ENCODE measurements at regions not wholly inside any gene's neighbourhood (a gene's known extent, or its start where the extent isn't known, plus 50 kb on each side); places are given as distances from the start of the nearest gene placed in this dataset.
"Not testable (repeated sequence)": the region's sequence is repeated elsewhere in the genome, so short reads cannot be mapped to it uniquely, and the experiment has no call there.

- DNase-seq = not testable (repeated sequence)
These were observed 1430.4 kb downstream of the TSPY10 start for GRCh38 chrY:10958122-10958521.

- DNase-seq = no peak
These were observed 1445.7 kb downstream of the TSPY10 start for GRCh38 chrY:10973422-10973821.

- no peak for DNase-seq
These were observed 1459.0 kb downstream of the TSPY10 start for GRCh38 chrY:10986655-10987054.

GRCh38 chrY:10987626-10988025, 1459.9 kb downstream of the TSPY10 start:
- no peak for DNase-seq

- no peak for DNase-seq
These were observed 1466.3 kb downstream of the TSPY10 start for GRCh38 chrY:10993955-10994354.

GRCh38 chrY:10999715-11000114, 1472.0 kb downstream of the TSPY10 start:
- DNase-seq = not testable (repeated sequence)

- DNase-seq = not testable (repeated sequence)
These were observed 1486.5 kb downstream of the TSPY10 start for GRCh38 chrY:11014229-11014628.

GRCh38 chrY:11022734-11023133, 1495.1 kb downstream of the TSPY10 start:
- DNase-seq = no peak

- no peak for DNase-seq
These were observed 1516.7 kb downstream of the TSPY10 start for GRCh38 chrY:11044234-11044883.

GRCh38 chrY:11063486-11063885, 1535.8 kb downstream of the TSPY10 start:
- DNase-seq = no peak

- DNase-seq = no peak
These were observed 1536.3 kb downstream of the TSPY10 start for GRCh38 chrY:11063960-11064359.

- no peak for DNase-seq
These were observed 1536.7 kb downstream of the TSPY10 start for GRCh38 chrY:11064376-11064775.

GRCh38 chrY:11069271-11069670, 1541.6 kb downstream of the TSPY10 start:
- no peak for DNase-seq

GRCh38 chrY:11070250-11071113, 1542.8 kb downstream of the TSPY10 start:
- no peak for DNase-seq

GRCh38 chrY:11085801-11086200, 1558.1 kb downstream of the TSPY10 start:
- DNase-seq = not testable (repeated sequence)

- not testable (repeated sequence) for DNase-seq
These were observed 1569.8 kb downstream of the TSPY10 start for GRCh38 chrY:11097498-11097897.

- DNase-seq = not testable (repeated sequence)
These were observed 1570.7 kb downstream of the TSPY10 start for GRCh38 chrY:11098419-11098818.

- no peak for DNase-seq
These were observed 1571.3 kb downstream of the TSPY10 start for GRCh38 chrY:11099004-11099403.

- not testable (repeated sequence) for DNase-seq
These were observed 1572.8 kb downstream of the TSPY10 start for GRCh38 chrY:11100472-11100871.

- peak; percentile 3 for DNase-seq
These were observed 1575.3 kb downstream of the TSPY10 start for GRCh38 chrY:11102987-11103386.

- DNase-seq = not testable (repeated sequence)
These were observed 1579.6 kb downstream of the TSPY10 start for GRCh38 chrY:11107127-11107918.

GRCh38 chrY:11151724-11152123, 1549.3 kb upstream of the USP9Y start:
- DNase-seq = not testable (repeated sequence)

- DNase-seq = not testable (repeated sequence)
These were observed 1544.9 kb upstream of the USP9Y start for GRCh38 chrY:11156100-11156499.
